ENCODE measurements at regions not wholly inside any gene's neighbourhood (a gene's known extent, or its start where the extent isn't known, plus 50 kb on each side); places are given as distances from the start of the nearest gene placed in this dataset.
A peak's percentile ranks its signal among the peaks of the same experiment; 100 is the strongest.

- DNase-seq = peak; percentile 33
Measured at GRCh38 chr5:68898951-68899471, 194.8 kb upstream of the SLC30A5 start.

GRCh38 chr5:68911840-68912690, 181.7 kb upstream of the SLC30A5 start:
- DNase-seq = peak; percentile 37

GRCh38 chr5:68915079-68915478, 178.7 kb upstream of the SLC30A5 start:
- DNase-seq = no peak

GRCh38 chr5:68918306-68918705, 175.5 kb upstream of the SLC30A5 start:
- DNase-seq = no peak

GRCh38 chr5:68919988-68920490, 173.8 kb upstream of the SLC30A5 start:
- DNase-seq = no peak

- DNase-seq = no peak
Measured at GRCh38 chr5:68920888-68921287, 172.9 kb upstream of the SLC30A5 start.

GRCh38 chr5:68922172-68922987, 171.4 kb upstream of the SLC30A5 start:
- no peak for DNase-seq

GRCh38 chr5:68924481-68925145, 169.2 kb upstream of the SLC30A5 start:
- no peak for DNase-seq

GRCh38 chr5:68928617-68929302, 165.1 kb upstream of the SLC30A5 start:
- no peak for DNase-seq

- no peak for DNase-seq
Measured at GRCh38 chr5:68930139-68930538, 163.7 kb upstream of the SLC30A5 start.

GRCh38 chr5:68932830-68933434, 160.9 kb upstream of the SLC30A5 start:
- no peak for DNase-seq

- no peak for DNase-seq
Measured at GRCh38 chr5:68942169-68942568, 151.6 kb upstream of the SLC30A5 start.

- no peak for DNase-seq
Measured at GRCh38 chr5:68946728-68947127, 147.1 kb upstream of the SLC30A5 start.

GRCh38 chr5:68947986-68948385, 145.8 kb upstream of the SLC30A5 start:
- no peak for DNase-seq

GRCh38 chr5:68949256-68949655, 144.6 kb upstream of the SLC30A5 start:
- DNase-seq = no peak

- no peak for DNase-seq
Measured at GRCh38 chr5:68949711-68950110, 144.1 kb upstream of the SLC30A5 start.

GRCh38 chr5:68950125-68950524, 143.7 kb upstream of the SLC30A5 start:
- DNase-seq = no peak

- no peak for DNase-seq
Measured at GRCh38 chr5:68950930-68951329, 142.9 kb upstream of the SLC30A5 start.

- no peak for DNase-seq
Measured at GRCh38 chr5:68953231-68953874, 140.5 kb upstream of the SLC30A5 start.

- no peak for DNase-seq
Measured at GRCh38 chr5:68953875-68954617, 139.8 kb upstream of the SLC30A5 start.

GRCh38 chr5:68954618-68954910, 139.2 kb upstream of the SLC30A5 start:
- DNase-seq = no peak

All from HCEC 1CT (cell line).